ENCODE measurements at regions not wholly inside any gene's neighbourhood (a gene's known extent, or its start where the extent isn't known, plus 50 kb on each side); places are given as distances from the start of the nearest gene placed in this dataset.

GRCh38 chr20:63056236-63057170, 49.7 kb upstream of the BHLHE23 start (continued):
- TF ChIP-seq ZNF639 (CRISPR knock-in tag; conservative IDR thresholded peaks at IDR 0.05 in 1 of 2, IDR thresholded peaks at IDR 0.05 in 1 of 2) (no peak), ARID4B (CRISPR knock-in tag; IDR thresholded peaks at IDR 0.05) (0 out of 2 replicates have a peak, but pooled peaks have one; percentile 29), SMC3 (conservative IDR thresholded peaks at IDR 0.05; ENCODE audit: insufficient read depth, low read depth, low read length) (peak; percentile 44; the same call in 1 of the 2 replicates), VEZF1 (CRISPR knock-in tag; IDR thresholded peaks at IDR 0.05) (peak; percentile 29; the same call in 1 of the 2 replicates), ZNF239 (CRISPR knock-in tag; IDR thresholded peaks at IDR 0.05) (no peak), ZNF212 (CRISPR knock-in tag; IDR thresholded peaks at IDR 0.05) (no peak), FOXP1 (CRISPR knock-in tag; IDR thresholded peaks at IDR 0.05) (0 out of 2 replicates have a peak, but pooled peaks have one; percentile 30), ZNF778 (CRISPR knock-in tag; IDR thresholded peaks at IDR 0.05) (no peak), PCBP1 (IDR thresholded peaks at IDR 0.05; ENCODE audit: low read depth, low read length, poor library complexity, severe bottlenecking) (peak; percentile 89), BCOR (IDR thresholded peaks at IDR 0.05) (peak; percentile 85), SMARCE1 (IDR thresholded peaks at IDR 0.05) (no peak), MAZ (CRISPR knock-in tag; conservative IDR thresholded peaks at IDR 0.05 in 1 of 2, IDR thresholded peaks at IDR 0.05 in 1 of 2) (peak; percentile 47 to 56; a peak in 3 of 4 replicates), PPARD (CRISPR knock-in tag; IDR thresholded peaks at IDR 0.05) (no peak), DEAF1 (CRISPR knock-in tag; IDR thresholded peaks at IDR 0.05) (peak; percentile 38; the same call in 1 of the 2 replicates), MYBL2 (IDR thresholded peaks at IDR 0.05; ENCODE audit: low read depth) (peak; percentile 37; the same call in 1 of the 2 replicates), MYBL2 (CRISPR knock-in tag; IDR thresholded peaks at IDR 0.05; ENCODE audit: borderline replicate concordance) (no peak), NRF1 (conservative IDR thresholded peaks at IDR 0.05 in 1 of 2, IDR thresholded peaks at IDR 0.05 in 1 of 2) (no peak)

Measured in K562 (cell line).